Mammary epithelial cell (primary cell): ENCODE measurements at regions not wholly inside any gene's neighbourhood (a gene's known extent, or its start where the extent isn't known, plus 50 kb on each side); places are given as distances from the start of the nearest gene placed in this dataset.

Experiments used
- CTCF ChIP-seq, 2 donors: IDR thresholded peaks in 1 of 2; conservative IDR thresholded peaks in 1 of 2; 2 replicates each; pipeline ENCODE4 v1.5.1; 2011 to 2012; ENCODE audit warnings: inconsistent platforms in 2 of 2, low read length in 2 of 2, mild to moderate bottlenecking in 2 of 2, control low read depth in 1 of 2, low read depth in 1 of 2; ENCODE audit not compliant: insufficient read depth in 1 of 2; ENCODE audit errors: extremely low read depth in 1 of 2
- EZH2 ChIP-seq: IDR thresholded peaks from 2 replicates; pipeline ENCODE4 v1.6.1; 2012; ENCODE audit warnings: low read length, inconsistent platforms, borderline replicate concordance

- TF ChIP-seq CTCF (conservative IDR thresholded peaks at IDR 0.05 in 1 of 2, IDR thresholded peaks at IDR 0.05 in 1 of 2; ENCODE audit: extremely low read depth in 1 of 2, insufficient read depth in 1 of 2, low read depth in 1 of 2, low read length in 2 of 2) = no peak
- no peak for TF ChIP-seq EZH2
Measured at GRCh38 chr3:22284559-22284958, 533.5 kb upstream of the ZNF385D start.
